ENCODE measurements at regions not wholly inside any gene's neighbourhood (a gene's known extent, or its start where the extent isn't known, plus 50 kb on each side); places are given as distances from the start of the nearest gene placed in this dataset.

DNA sequence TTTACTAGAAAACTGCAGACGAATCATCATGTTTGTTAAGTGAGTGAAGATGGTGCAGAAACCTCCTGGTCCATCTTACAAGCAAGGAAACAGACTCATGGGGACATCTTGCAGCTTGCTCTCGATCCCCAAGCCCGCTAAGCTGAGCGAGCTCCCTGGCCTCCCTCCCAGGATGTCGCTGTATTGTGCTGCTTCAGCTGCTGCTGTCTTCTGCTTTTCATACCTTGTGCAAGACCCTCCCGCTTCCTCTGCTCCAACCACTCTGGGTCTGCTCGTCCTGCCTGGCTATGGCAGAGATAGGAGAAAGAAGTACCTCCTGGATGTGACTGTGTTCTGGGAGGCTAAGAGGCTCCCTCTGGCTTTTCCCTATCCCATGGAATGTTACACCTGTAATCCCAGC is 285.2 kb upstream of the FZD8 start:
- TF ChIP-seq, protein P1, sequence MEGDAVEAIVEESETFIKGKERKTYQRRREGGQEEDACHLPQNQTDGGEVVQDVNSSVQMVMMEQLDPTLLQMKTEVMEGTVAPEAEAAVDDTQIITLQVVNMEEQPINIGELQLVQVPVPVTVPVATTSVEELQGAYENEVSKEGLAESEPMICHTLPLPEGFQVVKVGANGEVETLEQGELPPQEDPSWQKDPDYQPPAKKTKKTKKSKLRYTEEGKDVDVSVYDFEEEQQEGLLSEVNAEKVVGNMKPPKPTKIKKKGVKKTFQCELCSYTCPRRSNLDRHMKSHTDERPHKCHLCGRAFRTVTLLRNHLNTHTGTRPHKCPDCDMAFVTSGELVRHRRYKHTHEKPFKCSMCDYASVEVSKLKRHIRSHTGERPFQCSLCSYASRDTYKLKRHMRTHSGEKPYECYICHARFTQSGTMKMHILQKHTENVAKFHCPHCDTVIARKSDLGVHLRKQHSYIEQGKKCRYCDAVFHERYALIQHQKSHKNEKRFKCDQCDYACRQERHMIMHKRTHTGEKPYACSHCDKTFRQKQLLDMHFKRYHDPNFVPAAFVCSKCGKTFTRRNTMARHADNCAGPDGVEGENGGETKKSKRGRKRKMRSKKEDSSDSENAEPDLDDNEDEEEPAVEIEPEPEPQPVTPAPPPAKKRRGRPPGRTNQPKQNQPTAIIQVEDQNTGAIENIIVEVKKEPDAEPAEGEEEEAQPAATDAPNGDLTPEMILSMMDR (IDR thresholded peaks at IDR 0.05), result no peak
- no peak for TF ChIP-seq POLR2A (IDR thresholded peaks at IDR 0.05)
